Panc1 (cell line): ENCODE measurements at regions not wholly inside any gene's neighbourhood (a gene's known extent, or its start where the extent isn't known, plus 50 kb on each side); places are given as distances from the start of the nearest gene placed in this dataset.

Source experiments
- POLR2AphosphoS5 ChIP-seq: IDR thresholded peaks from 2 replicates; pipeline ENCODE4 v1.6.1; 2012; ENCODE audit warnings: mild to moderate bottlenecking, low read depth, low read length, moderate library complexity
- SIN3A ChIP-seq: IDR thresholded peaks from 2 replicates; pipeline ENCODE4 v1.6.1; 2012; ENCODE audit warnings: low read depth, mild to moderate bottlenecking, low read length, moderate library complexity, borderline replicate concordance; ENCODE audit not compliant: insufficient read depth
- TCF7L2 ChIP-seq: IDR thresholded peaks from 2 replicates; pipeline ENCODE4 v1.6.1; 2011; ENCODE audit warnings: mild to moderate bottlenecking, low read depth, low read length, inconsistent platforms
- TF ChIP-seq, protein P1 (sequence below): fragments of 450-650 bp; IDR thresholded peaks from 2 replicates; pipeline ENCODE4 v1.5.1; 2017; ENCODE audit warnings: mild to moderate bottlenecking

DNA sequence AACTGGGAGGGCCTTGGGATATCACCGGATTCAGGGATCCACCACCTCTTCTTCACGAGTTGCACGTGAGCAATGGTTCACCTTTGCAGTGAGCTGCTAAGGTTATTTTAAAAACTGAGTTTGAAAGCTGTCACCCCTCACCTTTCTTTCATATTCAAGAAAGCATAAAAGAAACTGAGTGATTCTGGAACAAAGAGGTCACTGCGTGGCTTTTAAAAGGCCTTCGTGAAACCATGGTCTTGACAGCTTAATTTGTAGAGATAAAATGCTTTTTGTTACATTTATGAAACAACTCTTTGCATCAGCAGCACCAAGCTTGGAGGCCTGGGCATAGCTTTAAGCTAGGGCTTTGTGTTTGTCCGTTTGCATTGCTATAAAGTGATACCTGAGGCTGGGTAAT is 101.4 kb upstream of the NECTIN1 start:
- TF ChIP-seq, protein P1, sequence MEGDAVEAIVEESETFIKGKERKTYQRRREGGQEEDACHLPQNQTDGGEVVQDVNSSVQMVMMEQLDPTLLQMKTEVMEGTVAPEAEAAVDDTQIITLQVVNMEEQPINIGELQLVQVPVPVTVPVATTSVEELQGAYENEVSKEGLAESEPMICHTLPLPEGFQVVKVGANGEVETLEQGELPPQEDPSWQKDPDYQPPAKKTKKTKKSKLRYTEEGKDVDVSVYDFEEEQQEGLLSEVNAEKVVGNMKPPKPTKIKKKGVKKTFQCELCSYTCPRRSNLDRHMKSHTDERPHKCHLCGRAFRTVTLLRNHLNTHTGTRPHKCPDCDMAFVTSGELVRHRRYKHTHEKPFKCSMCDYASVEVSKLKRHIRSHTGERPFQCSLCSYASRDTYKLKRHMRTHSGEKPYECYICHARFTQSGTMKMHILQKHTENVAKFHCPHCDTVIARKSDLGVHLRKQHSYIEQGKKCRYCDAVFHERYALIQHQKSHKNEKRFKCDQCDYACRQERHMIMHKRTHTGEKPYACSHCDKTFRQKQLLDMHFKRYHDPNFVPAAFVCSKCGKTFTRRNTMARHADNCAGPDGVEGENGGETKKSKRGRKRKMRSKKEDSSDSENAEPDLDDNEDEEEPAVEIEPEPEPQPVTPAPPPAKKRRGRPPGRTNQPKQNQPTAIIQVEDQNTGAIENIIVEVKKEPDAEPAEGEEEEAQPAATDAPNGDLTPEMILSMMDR, result no peak
- TF ChIP-seq TCF7L2 (no peak), POLR2AphosphoS5 (no peak), SIN3A (no peak)
